Fibroblast of lung (primary cell): ENCODE measurements at regions not wholly inside any gene's neighbourhood (a gene's known extent, or its start where the extent isn't known, plus 50 kb on each side); places are given as distances from the start of the nearest gene placed in this dataset.

Experiments used
- DNase-seq, 2 donors: peaks; one replicate each; pipeline versions ENCODE4 v3.0.0 to v3.0.0-alpha.2; 2010; ENCODE audit warnings: low read depth in 2 of 2
- H2AFZ ChIP-seq: 2 replicates; pipeline ENCODE4 v1.5.1; 2012; ENCODE audit warnings: low read length, control low read depth, inconsistent platforms
- H3K27ac ChIP-seq: 2 replicates; pipeline ENCODE4 v1.5.1; 2011; ENCODE audit warnings: low read length, control low read depth; ENCODE audit not compliant: insufficient read depth
- H3K27me3 ChIP-seq: 2 replicates; pipeline ENCODE4 v1.5.1; 2011; ENCODE audit warnings: mild to moderate bottlenecking, low read length; ENCODE audit not compliant: control insufficient read depth, insufficient read depth
- H3K36me3 ChIP-seq: 2 replicates; pipeline ENCODE4 v1.5.1; 2011; ENCODE audit warnings: low read length; ENCODE audit not compliant: control insufficient read depth, insufficient read depth
- H3K4me1 ChIP-seq: 2 replicates; pipeline ENCODE4 v1.5.1; 2011; ENCODE audit warnings: low read length; ENCODE audit not compliant: control insufficient read depth, insufficient read depth; ENCODE audit errors: extremely low read depth
- H3K4me2 ChIP-seq: 2 replicates; pipeline ENCODE4 v1.5.1; 2011; ENCODE audit warnings: low read length, control low read depth; ENCODE audit not compliant: insufficient read depth; ENCODE audit errors: extremely low read depth
- H3K4me3 ChIP-seq, 4 experiments: fragments of 200-600 bp in 1 of 4; sonication (generic) in 1 of 4; replicated peaks in 1 of 4; 2 replicates each; pipeline ENCODE4 v1.5.1; 2011 to 2016; ENCODE audit warnings: low read length in 4 of 4, low read depth in 3 of 4, mild to moderate bottlenecking in 3 of 4, control low read depth in 2 of 4, inconsistent platforms in 1 of 4, mixed read lengths in 1 of 4; ENCODE audit not compliant: insufficient read depth in 1 of 4; ENCODE audit errors: control extremely low read depth in 1 of 4
- H3K79me2 ChIP-seq: 2 replicates; pipeline ENCODE4 v1.5.1; 2012; ENCODE audit warnings: mild to moderate bottlenecking, low read length, inconsistent platforms; ENCODE audit not compliant: control insufficient read depth, insufficient read depth
- H3K9ac ChIP-seq: 2 replicates; pipeline ENCODE4 v1.5.1; 2011; ENCODE audit warnings: mild to moderate bottlenecking, low read length, control low read depth; ENCODE audit not compliant: insufficient read depth
- H3K9me3 ChIP-seq: 2 replicates; pipeline ENCODE4 v1.5.1; 2012; ENCODE audit warnings: low read depth, low read length; ENCODE audit not compliant: control insufficient read depth, insufficient read depth
- H4K20me1 ChIP-seq: 2 replicates; pipeline ENCODE4 v1.5.1; 2011; ENCODE audit warnings: low read length; ENCODE audit not compliant: control insufficient read depth, insufficient read depth; ENCODE audit errors: extremely low read depth
- CTCF ChIP-seq, 2 donors: IDR thresholded peaks in 1 of 2; conservative IDR thresholded peaks in 1 of 2; 1 replicate in 1 of 2; 2 replicates in 1 of 2; pipeline ENCODE4 v1.5.1; 2011 to 2012; ENCODE audit warnings: low read length in 2 of 2, control low read depth in 1 of 2, inconsistent platforms in 1 of 2, low read depth in 1 of 2, mild to moderate bottlenecking in 1 of 2
- EZH2 ChIP-seq: IDR thresholded peaks from 2 replicates; pipeline ENCODE4 v1.5.1; 2012; ENCODE audit warnings: low read length, control low read depth, mild to moderate bottlenecking; ENCODE audit errors: missing control alignments

GRCh38 chr5:98042521-98042920 is 730.9 kb upstream of the RGMB start:
- Histone ChIP-seq H3K27ac (no peak overlapping the region), H4K20me1 (no peaks in the 10 kb centered on the region), H3K9ac (no peak overlapping the region), H2AFZ (no peak overlapping the region), H3K79me2 (no peaks in the 10 kb centered on the region), H3K4me3 (no peak overlapping the region), H3K4me2 (no peak overlapping the region), H3K27me3 (no peaks in the 10 kb centered on the region), H3K36me3 (no peaks in the 10 kb centered on the region), H3K9me3 (no peaks in the 10 kb centered on the region), H3K4me1 (no peaks in the 10 kb centered on the region)
- no peak for TF ChIP-seq EZH2
- no peak for TF ChIP-seq CTCF (conservative IDR thresholded peaks at IDR 0.05 in 1 of 2, IDR thresholded peaks at IDR 0.05 in 1 of 2; ENCODE audit: low read depth in 1 of 2, low read length in 2 of 2)
- no peak for DNase-seq

GRCh38 chr5:98042961-98043360 is 730.5 kb upstream of the RGMB start:
- Histone ChIP-seq H3K4me2 (no peak overlapping the region), H2AFZ (peak overlapping the region; percentile 7), H3K9ac (no peak overlapping the region), H4K20me1 (no peaks in the 10 kb centered on the region), H3K79me2 (no peaks in the 10 kb centered on the region), H3K9me3 (no peaks in the 10 kb centered on the region), H3K27ac (no peak overlapping the region), H3K4me3 (no peak overlapping the region), H3K36me3 (no peaks in the 10 kb centered on the region), H3K27me3 (no peaks in the 10 kb centered on the region), H3K4me1 (no peaks in the 10 kb centered on the region)
- no peak for DNase-seq
- no peak for TF ChIP-seq EZH2
- TF ChIP-seq CTCF (conservative IDR thresholded peaks at IDR 0.05 in 1 of 2, IDR thresholded peaks at IDR 0.05 in 1 of 2; ENCODE audit: low read depth in 1 of 2, low read length in 2 of 2) = no peak

- Histone ChIP-seq H3K4me2 (no peak overlapping the region), H3K27me3 (no peaks in the 10 kb centered on the region), H2AFZ (no peak overlapping the region), H3K36me3 (no peaks in the 10 kb centered on the region), H3K79me2 (no peaks in the 10 kb centered on the region), H3K4me3 (no peak overlapping the region), H3K4me1 (no peaks in the 10 kb centered on the region), H3K9ac (no peak overlapping the region), H4K20me1 (no peaks in the 10 kb centered on the region), H3K9me3 (no peaks in the 10 kb centered on the region), H3K27ac (no peak overlapping the region)
- no peak for TF ChIP-seq CTCF (conservative IDR thresholded peaks at IDR 0.05 in 1 of 2, IDR thresholded peaks at IDR 0.05 in 1 of 2; ENCODE audit: low read depth in 1 of 2, low read length in 2 of 2)
- peak in 1 of 2 donors; percentile 71 for DNase-seq
These were observed 722.9 kb upstream of the RGMB start for GRCh38 chr5:98050583-98050982.
